Gastrocnemius medialis (tissue), 4 donors: ENCODE measurements at regions not wholly inside any gene's neighbourhood (a gene's known extent, or its start where the extent isn't known, plus 50 kb on each side); places are given as distances from the start of the nearest gene placed in this dataset.

Source experiments
- ATAC-seq, 2 donors: fragments of 150-250 bp; one replicate each; pipeline ENCODE4 v1.9.1; 2016
- DNase-seq, 2 donors: peaks; one replicate each; pipeline ENCODE4 v3.0.0-alpha.2; 2019
- H3K27ac ChIP-seq, 4 donors: fragments of 200-600 bp; sonication (generic); 1 replicate in 1 of 4; 2 replicates in 3 of 4; pipeline ENCODE4 v1.5.1; 2016 to 2018; ENCODE audit warnings: mild to moderate bottlenecking in 2 of 4, moderate library complexity in 1 of 4
- H3K27me3 ChIP-seq, 3 donors: fragments of 200-600 bp; sonication (generic) in 2 of 3; 1 replicate in 1 of 3; 2 replicates in 2 of 3; pipeline versions ENCODE4 v1.5.1 to v1.6.0; 2016 to 2019; ENCODE audit warnings: mild to moderate bottlenecking in 1 of 3, moderate library complexity in 1 of 3
- H3K36me3 ChIP-seq, 2 donors: fragments of 200-600 bp; sonication (generic) in 1 of 2; one replicate each; pipeline ENCODE4 v1.5.1; 2017 to 2018
- H3K4me1 ChIP-seq, 2 donors: fragments of 200-600 bp; sonication (generic) in 1 of 2; one replicate each; pipeline ENCODE4 v1.5.1; 2016 to 2017; ENCODE audit warnings: mild to moderate bottlenecking in 2 of 2
- H3K4me3 ChIP-seq, 4 donors: fragments of 200-600 bp; sonication (generic) in 3 of 4; 1 replicate in 1 of 4; 2 replicates in 3 of 4; pipeline ENCODE4 v1.5.1; 2016 to 2019; ENCODE audit warnings: mild to moderate bottlenecking in 2 of 4
- H3K9me3 ChIP-seq, 3 donors: fragments of 200-600 bp; sonication (generic) in 2 of 3; 1 replicate in 1 of 3; 2 replicates in 2 of 3; pipeline ENCODE4 v1.5.1; 2016 to 2019
- POLR2A ChIP-seq, 2 donors: fragments of 450-650 bp; IDR thresholded peaks; one replicate each; pipeline ENCODE4 v1.6.1; 2017; ENCODE audit warnings: antibody characterized with exemption in 2 of 2, mild to moderate bottlenecking in 2 of 2, moderate library complexity in 2 of 2
- in situ Hi-C, 4 donors: fragments of 200-750 bp; cut with MboI; loops; one replicate each; pipeline versions ENCODE4 v1.15.0 to v1.8.0; 2017; ENCODE audit warnings: low sequenced_read_pairs in 4 of 4
- intact Hi-C: fragments of 100-400 bp; cut with DNase I; formaldehyde crosslinking; loops from one replicate; pipeline ENCODE4 v1.15.1; 2023; ENCODE audit warnings: low total_unique reads
- TF ChIP-seq, protein P1 (sequence below), 5 experiments: fragments of 450-650 bp in 3 of 5; fragments of 200-600 bp in 2 of 5; sonication (generic) in 2 of 5; IDR thresholded peaks in 4 of 5; conservative IDR thresholded peaks in 1 of 5; 1 replicate in 4 of 5; 2 replicates in 1 of 5; pipeline ENCODE4 v1.5.1; 2016 to 2019; ENCODE audit warnings: antibody characterized with exemption in 5 of 5, mild to moderate bottlenecking in 3 of 5, moderate library complexity in 3 of 5

DNA sequence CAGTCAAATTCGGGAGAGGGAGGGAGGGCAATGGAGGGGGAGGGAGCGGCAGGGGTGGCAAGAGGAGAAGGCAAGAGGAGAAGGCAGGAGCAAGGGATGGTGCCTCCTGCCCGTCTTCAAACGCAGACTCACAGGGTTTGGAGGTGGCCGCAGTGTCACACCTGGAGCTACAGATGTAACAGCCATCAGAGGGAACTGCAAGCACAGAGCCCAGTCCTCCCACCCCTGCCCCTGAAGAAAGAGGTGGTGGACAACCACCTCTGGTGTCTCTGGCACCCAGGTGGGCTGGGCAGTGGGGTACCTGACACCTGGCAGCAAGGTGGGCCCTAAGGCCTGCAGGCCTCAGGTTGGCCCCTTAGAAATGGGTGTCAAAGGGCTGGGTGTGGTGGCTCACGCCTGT lies 67.0 kb upstream of the SDK1 start:
- Histone ChIP-seq H3K4me1 (no peaks in the 10 kb centered on the region), H3K9me3 (no peaks in the 10 kb centered on the region), H3K4me3 (no peak overlapping the region), H3K36me3 (no peaks in the 10 kb centered on the region), H3K27me3 (no peaks in the 10 kb centered on the region), H3K27ac (no peak overlapping the region)
- intact Hi-C loops = no loop called here
- ATAC-seq (no peak), DNase-seq (no peak)
- in situ Hi-C loops = no loop called here
- TF ChIP-seq, protein P1, sequence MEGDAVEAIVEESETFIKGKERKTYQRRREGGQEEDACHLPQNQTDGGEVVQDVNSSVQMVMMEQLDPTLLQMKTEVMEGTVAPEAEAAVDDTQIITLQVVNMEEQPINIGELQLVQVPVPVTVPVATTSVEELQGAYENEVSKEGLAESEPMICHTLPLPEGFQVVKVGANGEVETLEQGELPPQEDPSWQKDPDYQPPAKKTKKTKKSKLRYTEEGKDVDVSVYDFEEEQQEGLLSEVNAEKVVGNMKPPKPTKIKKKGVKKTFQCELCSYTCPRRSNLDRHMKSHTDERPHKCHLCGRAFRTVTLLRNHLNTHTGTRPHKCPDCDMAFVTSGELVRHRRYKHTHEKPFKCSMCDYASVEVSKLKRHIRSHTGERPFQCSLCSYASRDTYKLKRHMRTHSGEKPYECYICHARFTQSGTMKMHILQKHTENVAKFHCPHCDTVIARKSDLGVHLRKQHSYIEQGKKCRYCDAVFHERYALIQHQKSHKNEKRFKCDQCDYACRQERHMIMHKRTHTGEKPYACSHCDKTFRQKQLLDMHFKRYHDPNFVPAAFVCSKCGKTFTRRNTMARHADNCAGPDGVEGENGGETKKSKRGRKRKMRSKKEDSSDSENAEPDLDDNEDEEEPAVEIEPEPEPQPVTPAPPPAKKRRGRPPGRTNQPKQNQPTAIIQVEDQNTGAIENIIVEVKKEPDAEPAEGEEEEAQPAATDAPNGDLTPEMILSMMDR (IDR thresholded peaks at IDR 0.05 in 4 of 5, conservative IDR thresholded peaks at IDR 0.05 in 1 of 5) = no peak
- TF ChIP-seq POLR2A (IDR thresholded peaks at IDR 0.05) = no peak

DNA sequence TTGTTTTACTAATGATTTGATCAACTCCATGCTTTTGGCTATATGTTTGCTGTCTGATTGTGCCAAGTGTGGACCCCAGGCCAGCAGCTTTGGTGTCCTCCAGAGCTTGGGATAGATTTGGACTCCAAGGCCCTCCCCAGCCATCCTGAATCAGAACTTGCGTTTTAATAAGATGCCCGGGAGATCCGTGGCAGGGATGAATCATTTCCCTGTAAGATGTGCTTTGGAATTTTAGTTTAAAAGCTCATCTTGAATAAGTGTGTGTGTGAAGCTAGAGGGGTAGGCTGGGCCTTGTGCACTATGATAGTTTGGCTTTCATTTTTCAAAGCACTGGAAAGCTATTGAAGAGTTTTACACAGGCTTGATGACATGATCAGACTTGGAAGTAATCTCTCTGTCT lies 66.2 kb upstream of the SDK1 start:
- no peaks in the 10 kb centered on the region for H3K4me1 ChIP-seq
- DNase-seq (no peak), ATAC-seq (no peak)
- in situ Hi-C loops (no loop called here), intact Hi-C loops (no loop called here)
- no peaks in the 10 kb centered on the region for H3K27me3 ChIP-seq
- no peaks in the 10 kb centered on the region for H3K9me3 ChIP-seq
- no peak for TF ChIP-seq POLR2A (IDR thresholded peaks at IDR 0.05)
- TF ChIP-seq, protein P1 (IDR thresholded peaks at IDR 0.05 in 4 of 5, conservative IDR thresholded peaks at IDR 0.05 in 1 of 5) = no peak
- no peak overlapping the region for H3K27ac ChIP-seq
- no peaks in the 10 kb centered on the region for H3K36me3 ChIP-seq
- no peak overlapping the region for H3K4me3 ChIP-seq

DNA sequence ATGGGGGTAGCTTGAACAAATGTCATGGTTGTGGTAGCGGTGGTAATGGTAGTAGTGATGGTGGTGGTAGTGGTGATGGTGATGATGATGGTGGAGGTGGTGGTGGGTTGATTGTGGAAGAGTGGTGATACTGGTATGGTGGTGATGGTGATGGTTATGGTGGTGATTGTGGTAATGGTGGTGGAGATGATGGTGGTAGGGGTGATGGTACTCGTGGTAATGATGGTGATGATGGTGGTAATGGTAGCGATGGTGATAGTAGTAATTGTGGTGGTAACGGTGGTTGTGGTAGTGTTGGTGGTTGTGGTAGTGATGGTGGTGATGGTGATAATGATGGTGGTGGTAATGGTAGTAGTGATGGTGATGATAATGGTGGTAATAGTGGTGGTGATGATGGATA lies 65.7 kb upstream of the SDK1 start:
- H3K4me3 ChIP-seq = no peak overlapping the region
- no peak overlapping the region for H3K27ac ChIP-seq
- TF ChIP-seq, protein P1 (IDR thresholded peaks at IDR 0.05 in 4 of 5, conservative IDR thresholded peaks at IDR 0.05 in 1 of 5) = no peak
- no peak for TF ChIP-seq POLR2A (IDR thresholded peaks at IDR 0.05)
- intact Hi-C loops (no loop called here), in situ Hi-C loops (no loop called here)
- no peaks in the 10 kb centered on the region for H3K4me1 ChIP-seq
- H3K36me3 ChIP-seq = no peaks in the 10 kb centered on the region
- no peaks in the 10 kb centered on the region for H3K27me3 ChIP-seq
- H3K9me3 ChIP-seq = no peaks in the 10 kb centered on the region
- ATAC-seq (no peak), DNase-seq (no peak)

DNA sequence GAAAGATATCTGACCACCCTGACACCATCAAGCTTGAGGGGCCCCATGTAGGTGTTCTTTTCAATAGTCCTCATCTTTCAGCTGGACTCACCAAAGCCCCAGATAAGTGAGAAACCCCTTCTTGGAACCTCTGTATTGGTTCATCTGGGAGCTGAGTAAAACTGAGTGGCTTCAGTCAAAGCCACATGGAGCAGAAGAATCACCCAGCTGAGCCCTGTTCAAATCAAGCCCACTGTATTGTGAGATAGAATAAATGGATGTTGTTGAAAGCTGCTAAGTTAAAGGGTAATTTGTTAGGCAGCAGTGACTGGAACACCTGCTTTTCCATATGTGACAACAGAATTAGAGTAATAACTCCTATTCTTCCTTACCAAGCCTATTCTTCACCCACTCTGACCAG lies 64.8 kb upstream of the SDK1 start:
- Histone ChIP-seq H3K27ac (no peak overlapping the region), H3K9me3 (no peaks in the 10 kb centered on the region), H3K4me1 (no peaks in the 10 kb centered on the region), H3K4me3 (no peak overlapping the region), H3K27me3 (no peaks in the 10 kb centered on the region), H3K36me3 (no peaks in the 10 kb centered on the region)
- intact Hi-C loops (no loop called here), in situ Hi-C loops (no loop called here)
- no peak for ATAC-seq
- no peak for DNase-seq
- TF ChIP-seq POLR2A (IDR thresholded peaks at IDR 0.05) = no peak
- TF ChIP-seq, protein P1 (IDR thresholded peaks at IDR 0.05 in 4 of 5, conservative IDR thresholded peaks at IDR 0.05 in 1 of 5) = no peak

DNA sequence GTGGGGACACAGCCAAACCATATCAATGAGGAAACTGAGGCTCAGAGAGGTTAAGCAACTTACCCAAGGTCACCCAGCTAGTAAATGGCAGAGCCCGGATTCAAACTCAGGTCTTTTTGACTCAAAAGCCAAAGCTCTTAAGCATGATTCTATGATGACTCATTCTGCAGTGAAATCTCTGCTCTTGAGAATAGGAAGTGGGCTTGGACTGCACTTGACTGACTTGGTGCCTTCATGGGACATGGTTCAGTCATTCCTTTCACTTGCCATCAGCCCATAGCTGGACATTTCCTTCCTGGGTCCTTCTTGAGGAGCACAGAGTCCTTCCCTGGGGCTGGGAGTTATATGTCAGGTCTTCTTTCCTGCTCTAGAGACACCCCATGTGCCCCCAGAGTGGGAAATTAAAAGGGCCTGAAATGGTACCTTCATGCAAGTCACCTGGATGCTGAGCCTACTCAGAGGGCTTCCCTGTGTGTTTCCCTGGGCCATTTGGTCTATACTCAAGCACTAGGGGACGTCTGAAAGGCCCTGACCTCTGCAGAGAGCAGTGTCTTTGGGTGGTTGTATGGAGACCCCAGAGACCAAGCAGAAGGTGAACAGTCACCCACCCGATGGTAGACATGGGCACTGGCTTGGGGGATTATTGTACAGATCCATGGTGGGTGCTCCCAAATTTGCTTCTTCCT lies 62.4 kb upstream of the SDK1 start:
- in situ Hi-C loops = no loop called here
- Histone ChIP-seq H3K27me3 (no peaks in the 10 kb centered on the region), H3K4me1 (no peaks in the 10 kb centered on the region), H3K9me3 (no peaks in the 10 kb centered on the region), H3K36me3 (no peaks in the 10 kb centered on the region), H3K4me3 (no peak overlapping the region), H3K27ac (no peak overlapping the region)
- no peak for TF ChIP-seq POLR2A (IDR thresholded peaks at IDR 0.05)
- TF ChIP-seq, protein P1 (IDR thresholded peaks at IDR 0.05 in 4 of 5, conservative IDR thresholded peaks at IDR 0.05 in 1 of 5) = no peak
- intact Hi-C loops = no loop called here
- DNase-seq (no peak), ATAC-seq (no peak)
